ENCODE measurements at regions not wholly inside any gene's neighbourhood (a gene's known extent, or its start where the extent isn't known, plus 50 kb on each side); places are given as distances from the start of the nearest gene placed in this dataset.
A peak's percentile ranks its signal among the peaks of the same experiment; 100 is the strongest.

- no peak for DNase-seq (ENCODE audit: low read depth)
Measured at GRCh38 chr18:47470941-47471340, 219.5 kb upstream of the SKOR2 start.

- DNase-seq (ENCODE audit: low read depth): no peak
Measured at GRCh38 chr18:47469576-47469975, 218.1 kb upstream of the SKOR2 start.

GRCh38 chr18:47461977-47462376 is 210.5 kb upstream of the SKOR2 start:
- DNase-seq (ENCODE audit: low read depth): no peak

GRCh38 chr18:47461406-47461948 is 210.0 kb upstream of the SKOR2 start:
- no peak for DNase-seq (ENCODE audit: low read depth)

GRCh38 chr18:47458483-47458882 is 207.0 kb upstream of the SKOR2 start:
- DNase-seq (ENCODE audit: low read depth): no peak

GRCh38 chr18:47457614-47458013 is 206.2 kb upstream of the SKOR2 start:
- DNase-seq (ENCODE audit: low read depth): no peak

GRCh38 chr18:47453038-47453437 is 201.6 kb upstream of the SKOR2 start:
- DNase-seq (ENCODE audit: low read depth): no peak

GRCh38 chr18:47448956-47449355 is 197.5 kb upstream of the SKOR2 start:
- no peak for DNase-seq (ENCODE audit: low read depth)

GRCh38 chr18:47441914-47442313 is 190.5 kb upstream of the SKOR2 start:
- no peak for DNase-seq (ENCODE audit: low read depth)

- no peak for DNase-seq (ENCODE audit: low read depth)
Measured at GRCh38 chr18:47438001-47438400, 186.5 kb upstream of the SKOR2 start.

GRCh38 chr18:47436871-47437270 is 185.4 kb upstream of the SKOR2 start:
- no peak for DNase-seq (ENCODE audit: low read depth)

- DNase-seq (ENCODE audit: low read depth): no peak
Measured at GRCh38 chr18:47434214-47434746, 182.8 kb upstream of the SKOR2 start.

- no peak for DNase-seq (ENCODE audit: low read depth)
Measured at GRCh38 chr18:47427923-47428637, 176.6 kb upstream of the SKOR2 start.

GRCh38 chr18:47427072-47427471 is 175.6 kb upstream of the SKOR2 start:
- DNase-seq (ENCODE audit: low read depth): no peak

- DNase-seq (ENCODE audit: low read depth): no peak
Measured at GRCh38 chr18:47425365-47425764, 173.9 kb upstream of the SKOR2 start.

GRCh38 chr18:47422524-47422923 is 171.1 kb upstream of the SKOR2 start:
- DNase-seq (ENCODE audit: low read depth): no peak

GRCh38 chr18:47420130-47420529 is 168.7 kb upstream of the SKOR2 start:
- no peak for DNase-seq (ENCODE audit: low read depth)

- peak; percentile 37 for DNase-seq (ENCODE audit: low read depth)
Measured at GRCh38 chr18:47418746-47419145, 167.3 kb upstream of the SKOR2 start.

GRCh38 chr18:47417807-47418206 is 166.3 kb upstream of the SKOR2 start:
- no peak for DNase-seq (ENCODE audit: low read depth)

GRCh38 chr18:47415881-47416280 is 164.4 kb upstream of the SKOR2 start:
- DNase-seq (ENCODE audit: low read depth): no peak

- no peak for DNase-seq (ENCODE audit: low read depth)
Measured at GRCh38 chr18:47413327-47413726, 161.9 kb upstream of the SKOR2 start.

- no peak for DNase-seq (ENCODE audit: low read depth)
Measured at GRCh38 chr18:47412924-47413323, 161.5 kb upstream of the SKOR2 start.

- no peak for DNase-seq (ENCODE audit: low read depth)
Measured at GRCh38 chr18:47411159-47411558, 159.7 kb upstream of the SKOR2 start.

- DNase-seq (ENCODE audit: low read depth): no peak
Measured at GRCh38 chr18:47410139-47410538, 158.7 kb upstream of the SKOR2 start.

All from GM04503 (cell line).